ENCODE measurements at regions not wholly inside any gene's neighbourhood (a gene's known extent, or its start where the extent isn't known, plus 50 kb on each side); places are given as distances from the start of the nearest gene placed in this dataset.

DNA sequence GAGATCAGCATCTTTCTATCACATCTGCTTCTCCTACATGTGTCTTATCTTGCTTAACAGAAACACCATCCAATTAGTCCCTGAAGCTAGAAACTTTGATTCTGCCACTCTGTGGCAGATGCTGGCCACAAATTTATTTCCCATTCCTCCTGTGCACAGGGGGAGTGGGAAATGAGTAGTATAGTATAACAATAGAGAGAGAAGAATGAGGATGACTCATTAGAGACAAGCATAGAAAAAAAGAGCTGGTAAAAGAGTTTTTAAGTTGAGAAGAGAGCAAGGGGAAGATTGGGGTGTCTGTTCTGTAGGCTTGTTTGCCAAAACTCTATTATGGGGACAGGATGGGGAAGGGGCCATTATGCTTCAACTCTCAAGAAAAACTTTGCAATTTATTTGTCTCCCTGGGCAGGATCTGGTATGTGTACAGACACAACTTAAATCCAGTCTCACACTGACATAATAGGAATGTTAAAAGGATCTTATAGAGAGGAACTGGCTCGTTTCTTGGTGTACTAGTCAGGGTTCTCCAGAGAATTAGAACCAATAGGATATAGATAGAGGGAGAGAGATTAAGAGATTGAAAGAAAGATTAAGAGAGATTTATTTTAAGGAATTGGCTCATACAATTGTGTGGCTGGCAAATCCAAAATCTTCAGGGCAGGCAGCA lies 142.6 kb upstream of the CPSF6 start:
- DNase-seq (ENCODE audit: low spot score): no peak

DNA sequence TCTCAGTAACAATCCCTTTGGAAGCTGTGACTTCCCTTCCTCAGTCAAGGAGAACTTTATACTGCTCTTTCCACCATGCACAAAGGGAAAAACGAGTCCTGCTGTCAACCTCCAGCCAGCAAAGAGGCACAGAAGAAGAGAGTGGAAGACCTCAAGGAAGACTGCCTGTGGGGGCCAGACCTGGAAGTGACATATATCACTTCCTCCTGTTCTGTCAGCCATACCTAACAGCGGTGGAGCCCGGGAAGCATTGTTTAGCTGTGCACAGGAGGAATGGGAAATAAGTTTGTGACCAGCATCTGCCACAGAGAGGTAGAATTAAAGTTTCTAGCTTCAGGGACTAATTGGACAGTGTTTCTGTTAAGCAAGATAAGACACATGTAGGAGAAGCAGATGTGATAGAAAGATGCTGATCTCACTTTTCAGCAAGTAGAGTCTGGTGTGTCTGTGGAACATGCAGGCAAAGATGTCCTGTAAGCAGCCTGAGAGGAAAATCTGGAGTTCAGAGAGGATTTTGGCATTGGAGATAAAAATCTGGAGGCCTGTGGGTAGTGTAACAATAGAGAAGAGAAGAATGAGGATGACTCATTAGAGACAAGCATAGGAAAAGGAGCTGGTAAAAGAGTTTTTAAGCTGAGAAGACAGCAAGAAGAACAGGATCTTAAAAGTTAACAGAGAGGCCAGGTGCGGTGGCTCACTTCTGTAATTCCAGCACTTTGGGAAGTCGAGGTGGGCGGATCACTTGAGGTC lies 141.6 kb upstream of the CPSF6 start:
- no peak for DNase-seq (ENCODE audit: low spot score)

DNA sequence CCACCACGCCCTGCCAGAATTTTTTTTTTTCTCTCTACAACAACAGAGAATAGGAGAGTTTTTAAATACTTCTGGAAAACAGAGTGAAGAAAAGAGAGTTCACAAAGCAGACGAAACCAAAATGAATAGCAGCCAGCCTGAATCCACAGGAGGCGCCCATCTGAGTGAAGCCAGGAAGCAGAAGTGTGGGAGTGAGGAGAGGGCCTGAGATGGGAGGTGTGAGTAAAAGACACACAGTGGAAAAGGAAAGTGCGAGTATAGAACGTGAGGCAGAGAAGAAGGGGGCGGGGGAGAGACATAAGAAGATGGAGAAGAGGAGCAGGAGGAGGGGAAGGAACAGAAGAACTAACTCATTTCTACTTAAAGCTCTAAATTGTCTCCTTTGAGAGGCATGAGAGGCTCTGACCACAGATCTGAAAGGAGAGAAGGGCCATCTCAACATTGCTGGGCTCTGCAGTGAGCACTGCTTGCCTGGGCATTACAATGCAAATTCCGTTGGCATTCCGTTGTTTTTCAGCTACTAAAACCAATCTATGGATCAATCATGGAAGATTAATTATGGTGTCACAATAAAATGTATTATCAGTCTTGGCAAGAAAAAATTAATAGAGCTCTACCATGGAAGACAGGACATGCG lies 140.1 kb upstream of the CPSF6 start:
- DNase-seq (ENCODE audit: low spot score): no peak

DNA sequence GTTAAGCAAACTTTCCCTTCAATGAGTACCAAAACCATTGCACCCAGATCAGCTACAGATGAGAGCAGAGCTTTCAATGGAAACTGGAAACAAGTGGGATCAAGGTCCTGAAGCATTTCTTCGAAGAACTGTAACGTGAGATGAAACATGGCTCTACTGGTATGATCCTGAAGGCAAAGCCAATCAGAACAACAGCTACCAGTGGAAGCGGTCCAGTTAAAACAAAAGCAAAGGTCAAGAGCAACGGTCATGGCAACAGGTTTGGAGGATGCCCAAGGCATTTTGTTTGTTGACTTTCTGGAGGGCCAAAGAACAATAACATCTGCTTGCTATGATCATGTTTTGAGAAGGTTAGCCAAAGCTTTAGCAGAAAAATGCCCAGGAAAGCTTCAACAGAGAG lies 137.9 kb upstream of the CPSF6 start:
- DNase-seq (ENCODE audit: low spot score): no peak

DNA sequence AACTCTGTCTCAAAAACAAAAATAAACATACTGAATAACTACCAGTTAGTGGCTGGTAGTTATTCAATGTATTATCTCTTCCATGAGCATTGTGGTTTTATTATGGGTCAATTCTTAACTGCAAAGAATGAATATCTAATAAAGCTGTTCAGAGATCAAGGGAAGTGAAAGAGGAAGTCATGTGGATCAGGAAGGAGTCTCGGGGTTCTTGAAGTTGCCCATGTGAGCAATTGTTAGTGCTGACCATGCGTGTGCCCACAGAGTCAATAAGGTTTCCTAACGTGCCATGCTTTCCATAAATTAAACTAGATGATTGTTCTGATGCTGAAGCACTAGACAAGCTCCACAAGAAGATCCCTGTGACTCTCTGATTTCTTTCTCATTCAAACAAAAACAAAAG lies 136.5 kb upstream of the CPSF6 start:
- DNase-seq (ENCODE audit: low spot score): no peak

DNA sequence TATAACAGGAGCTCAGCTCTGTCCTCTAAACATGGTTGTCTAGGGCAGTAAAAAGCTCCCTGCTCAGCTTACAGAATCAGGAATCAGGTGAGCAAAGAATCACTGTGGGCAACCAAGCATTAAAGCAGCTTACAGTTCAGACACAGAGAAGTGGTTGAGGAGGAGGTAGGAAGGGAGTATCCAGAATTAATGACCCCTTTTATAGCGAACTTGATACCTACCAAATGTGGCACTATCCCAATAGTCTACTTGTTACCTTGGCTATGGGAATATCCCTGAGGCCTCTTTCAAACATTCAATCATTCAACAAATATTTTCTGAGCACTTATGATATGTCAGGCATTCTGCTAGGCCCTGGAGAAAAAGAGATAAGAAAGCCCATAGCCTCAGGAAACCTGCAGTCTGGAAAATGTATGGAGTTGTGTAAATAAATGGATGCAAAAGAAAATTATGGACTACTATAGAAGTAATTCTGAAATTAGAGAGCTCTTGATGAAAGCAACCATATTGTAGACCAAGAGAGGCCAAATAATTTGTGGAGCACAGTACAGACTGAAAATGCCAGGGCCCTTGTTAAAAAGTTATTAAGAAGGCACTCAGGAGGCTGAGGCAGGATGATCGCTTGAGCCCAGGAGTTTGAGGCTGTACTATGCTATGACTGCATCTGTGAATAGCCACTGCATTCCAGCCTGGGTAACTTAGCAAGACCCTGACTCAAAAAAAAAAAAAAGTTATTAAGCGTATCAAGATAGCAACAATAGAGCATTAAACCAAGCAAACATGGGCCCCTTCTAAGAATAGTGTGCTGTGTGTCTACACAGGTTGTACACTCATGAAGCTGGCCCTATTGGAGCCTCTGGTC lies 134.0 kb upstream of the CPSF6 start:
- DNase-seq (ENCODE audit: low spot score): no peak

DNA sequence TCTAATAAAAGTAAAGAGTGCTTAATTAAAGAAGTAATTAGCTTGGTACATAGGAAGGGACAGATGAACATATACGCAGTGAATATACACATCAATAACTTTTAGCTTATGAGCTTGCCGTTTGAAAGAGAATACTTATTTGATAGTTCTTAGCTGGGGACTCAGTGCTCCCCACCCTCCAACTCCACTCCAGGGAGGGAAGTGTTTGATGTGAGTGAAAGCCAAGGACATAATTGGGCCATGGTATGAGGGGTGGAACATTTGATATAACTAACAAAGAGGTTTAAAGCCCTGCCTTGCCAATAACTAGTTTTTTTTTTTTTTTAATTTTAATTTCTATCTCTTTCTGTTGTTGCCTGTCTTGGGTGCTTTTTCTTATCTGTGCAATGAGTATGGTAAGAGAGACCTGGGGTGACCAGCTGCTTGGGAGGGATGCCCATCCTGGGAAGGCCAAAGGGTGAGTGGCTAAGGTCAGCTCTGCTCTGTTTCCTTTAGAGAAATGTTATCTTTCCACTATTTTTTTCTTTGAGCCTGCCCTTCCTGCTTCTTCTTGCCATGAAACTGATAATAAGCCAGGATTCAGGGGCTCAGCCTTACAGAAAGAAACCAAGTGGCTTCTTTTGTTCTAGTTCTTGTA lies 132.8 kb upstream of the CPSF6 start:
- DNase-seq (ENCODE audit: low spot score): no peak

DNA sequence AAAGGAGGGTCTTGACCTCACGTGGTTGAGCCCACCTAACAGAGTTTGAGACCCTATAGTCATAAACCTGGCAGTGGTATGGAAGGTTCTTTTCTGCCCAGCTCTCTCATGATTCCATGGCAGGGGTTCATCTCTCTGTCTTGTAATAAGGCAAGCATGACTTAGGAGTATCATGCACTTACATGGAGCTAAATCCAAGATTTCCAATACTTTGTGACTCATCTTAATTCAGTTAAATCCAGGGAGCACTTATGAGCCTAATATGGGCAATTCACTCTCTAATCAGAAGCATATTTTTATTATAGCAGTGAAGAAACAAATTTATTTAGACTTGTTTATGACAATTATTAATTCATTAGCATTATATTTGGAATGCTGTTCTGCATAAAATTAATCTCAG lies 131.8 kb upstream of the CPSF6 start:
- DNase-seq (ENCODE audit: low spot score): no peak

DNA sequence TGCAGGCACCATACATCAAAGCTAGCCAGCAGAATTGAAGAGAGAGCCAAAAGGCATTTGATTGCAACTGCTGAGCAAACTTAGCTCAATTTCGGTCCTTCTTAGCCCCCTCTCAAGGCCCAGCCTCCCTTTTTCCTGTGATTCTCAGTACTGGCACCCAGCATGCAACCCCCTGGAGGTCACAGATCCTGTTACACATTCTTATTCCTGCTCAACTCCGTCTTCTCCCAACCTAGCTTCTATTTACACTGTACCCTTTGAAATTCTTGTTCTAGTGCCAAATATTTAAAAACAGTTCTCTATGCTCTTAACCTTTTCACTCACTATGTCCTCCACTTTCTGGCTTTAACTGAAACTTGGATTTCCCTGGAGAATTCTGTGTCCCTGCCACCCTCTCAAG lies 131.3 kb upstream of the CPSF6 start:
- DNase-seq (ENCODE audit: low spot score): no peak

DNA sequence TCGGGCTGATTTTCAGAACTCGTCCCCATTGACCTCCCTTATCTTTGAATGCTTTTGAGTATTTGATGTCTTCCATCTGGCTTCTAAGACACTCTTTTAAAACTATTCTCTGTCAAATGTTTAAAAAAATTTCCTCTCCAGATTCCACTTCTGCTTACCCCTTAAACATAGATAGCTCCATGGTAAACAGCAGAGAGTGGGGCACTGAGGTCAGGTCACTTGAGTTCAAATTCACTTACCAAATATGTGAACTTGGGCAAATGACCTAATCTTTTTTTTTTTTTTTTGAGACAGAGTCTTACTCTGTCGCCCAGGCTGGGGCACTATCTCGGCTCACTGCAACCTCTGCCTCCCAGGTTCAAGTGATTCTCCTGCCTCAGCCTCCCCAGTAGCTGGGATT lies 126.8 kb upstream of the CPSF6 start:
- no peak for DNase-seq (ENCODE audit: low spot score)

DNA sequence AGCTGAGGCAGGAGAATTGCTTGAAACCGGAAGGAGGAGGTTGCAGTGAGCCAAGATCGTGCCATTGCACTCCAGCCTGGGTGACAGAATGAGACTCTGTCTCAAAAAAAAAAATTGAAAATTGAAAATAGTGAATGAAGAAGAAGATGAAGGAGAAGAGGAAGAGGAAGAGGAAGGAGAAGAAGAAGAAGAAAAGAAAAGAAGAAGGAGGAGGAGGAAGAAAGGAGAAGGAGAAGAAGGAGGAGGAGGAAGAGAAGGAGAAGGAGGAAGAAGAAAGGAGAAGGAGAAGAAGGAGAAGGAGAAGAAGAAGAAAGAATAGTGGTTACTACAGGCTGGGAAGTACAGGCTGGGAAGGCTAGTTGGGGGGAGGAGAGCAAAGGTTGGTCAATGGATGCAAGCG lies 124.3 kb upstream of the CPSF6 start:
- no peak for DNase-seq (ENCODE audit: low spot score)

DNA sequence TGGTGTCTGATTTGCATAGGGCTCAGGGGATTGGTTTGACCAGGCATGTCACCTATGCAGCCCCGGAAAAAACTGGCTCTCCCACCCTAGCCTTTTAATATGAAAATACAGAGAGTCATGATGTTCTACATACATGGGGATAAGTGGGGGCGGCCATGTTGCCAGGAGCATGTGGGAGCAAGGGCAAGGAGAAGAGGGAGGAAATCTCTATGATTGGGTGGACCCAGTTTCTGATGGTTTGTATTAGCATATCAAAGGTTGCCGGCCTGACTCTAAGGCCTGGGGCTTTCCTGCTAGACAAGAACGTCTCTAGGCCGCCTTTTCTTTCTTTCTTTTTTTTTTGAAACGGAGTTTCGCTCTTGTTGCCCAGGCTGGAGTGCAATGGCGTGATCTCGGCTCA lies 123.4 kb upstream of the CPSF6 start:
- no peak for DNase-seq (ENCODE audit: low spot score)

DNA sequence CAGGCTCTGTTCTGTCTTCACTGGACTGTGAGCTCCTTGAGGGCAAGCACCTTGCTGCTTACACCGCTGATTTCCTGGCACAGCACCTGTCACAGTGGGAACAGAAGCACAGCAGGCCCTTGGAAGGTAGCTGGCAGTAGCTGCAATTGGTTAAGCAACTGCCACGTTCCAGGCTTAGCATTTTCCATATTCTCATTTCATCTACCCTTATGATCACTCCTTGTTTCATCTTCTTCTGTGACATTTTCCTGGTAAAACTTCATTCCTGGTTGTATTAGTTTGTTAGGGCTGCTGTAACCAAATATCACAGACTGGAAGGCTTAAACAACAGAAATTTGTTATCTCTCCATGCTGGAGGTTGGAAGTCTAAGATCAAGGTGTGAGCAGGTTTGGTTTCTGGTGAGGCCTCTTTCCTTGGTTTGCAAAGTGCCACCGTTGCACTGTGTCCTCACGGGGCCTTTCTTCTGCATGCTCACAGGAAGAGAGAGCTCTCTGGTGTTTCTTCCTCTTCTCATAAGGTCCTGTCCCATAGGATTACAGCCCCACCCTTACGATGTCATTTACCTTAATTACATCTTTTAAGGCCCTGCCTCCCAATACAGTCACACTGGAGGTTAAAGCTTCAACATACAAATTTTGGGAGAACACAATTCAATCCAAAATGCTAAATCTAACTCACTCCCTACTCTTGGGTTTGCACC lies 121.7 kb upstream of the CPSF6 start:
- DNase-seq (ENCODE audit: low spot score): no peak

DNA sequence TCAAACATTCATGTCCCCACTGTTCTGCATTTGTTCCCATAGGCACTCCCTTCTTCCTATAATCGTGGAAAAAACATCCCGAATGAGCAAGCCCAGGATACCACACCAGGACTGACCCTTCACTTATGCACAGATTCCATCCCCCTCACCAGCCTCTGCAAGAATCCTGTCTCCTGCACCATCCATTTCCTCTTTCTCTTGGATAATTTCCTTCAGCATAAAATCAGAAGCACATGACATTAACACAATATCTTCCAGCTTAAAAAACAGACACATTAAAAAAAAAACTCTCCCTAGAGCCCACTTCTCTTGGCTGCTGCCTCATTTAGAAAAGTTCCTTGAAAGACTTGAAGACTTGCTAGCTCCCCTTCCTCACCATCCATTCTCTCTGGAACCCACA lies 120.9 kb upstream of the CPSF6 start:
- no peak for DNase-seq (ENCODE audit: low spot score)

DNA sequence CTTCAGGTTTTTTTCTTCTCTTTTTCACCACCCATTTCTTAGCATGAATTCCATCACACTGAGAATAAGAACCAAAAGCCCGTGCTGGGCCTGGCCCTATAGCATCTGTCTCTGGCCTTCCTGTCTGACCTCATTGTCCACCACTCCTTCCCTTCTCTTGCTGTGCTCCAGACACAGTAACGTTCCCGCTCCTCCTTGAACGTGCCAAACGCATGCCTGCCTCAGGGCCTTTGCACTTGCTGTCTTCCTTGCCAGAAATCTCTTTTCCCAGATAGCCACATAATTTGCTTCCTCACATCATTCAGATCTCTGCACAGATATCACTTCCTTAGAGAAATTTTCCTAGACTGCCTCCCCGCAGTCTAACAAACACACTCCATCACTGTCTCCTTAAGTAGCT lies 119.6 kb upstream of the CPSF6 start:
- no peak for DNase-seq (ENCODE audit: low spot score)

DNA sequence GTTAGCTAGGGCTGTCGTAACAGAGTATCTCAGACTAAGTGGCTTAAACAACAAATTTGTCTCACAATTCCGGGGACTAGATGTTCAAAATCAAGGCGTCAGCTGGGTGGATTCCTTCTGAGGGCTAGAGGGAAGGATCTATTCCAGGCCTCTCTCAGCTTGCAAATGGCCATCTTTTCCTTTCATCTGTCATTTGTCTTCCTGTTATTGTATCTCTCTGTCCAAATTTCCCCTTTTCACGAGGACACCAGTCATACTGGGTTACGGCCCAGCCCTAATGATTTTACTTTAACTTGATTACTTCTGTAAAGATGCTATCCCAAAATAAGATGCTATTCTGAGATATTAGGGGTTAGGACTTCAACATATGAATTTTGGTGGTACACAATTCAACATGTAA lies 119.0 kb upstream of the CPSF6 start:
- DNase-seq (ENCODE audit: low spot score): no peak

DNA sequence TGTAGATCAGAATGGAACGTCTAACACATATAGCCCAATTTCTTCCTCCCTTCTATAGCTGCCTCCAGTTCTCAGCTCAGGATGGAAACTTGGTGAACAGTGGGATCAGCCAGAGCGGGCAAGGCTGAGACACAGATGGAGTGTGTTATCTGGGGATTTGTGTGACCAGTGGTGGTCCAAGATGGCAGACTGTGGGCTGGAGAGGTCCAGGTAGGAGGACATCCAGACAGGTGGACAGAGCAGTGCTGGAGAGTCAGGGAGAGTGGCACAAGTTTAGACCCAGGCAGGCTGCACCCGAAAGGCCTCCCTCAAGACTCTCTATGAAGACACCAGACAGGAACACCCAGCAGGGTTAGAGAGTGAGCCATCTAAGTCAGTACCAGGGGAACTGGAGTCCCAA lies 116.1 kb upstream of the CPSF6 start:
- DNase-seq (ENCODE audit: low spot score): no peak

DNA sequence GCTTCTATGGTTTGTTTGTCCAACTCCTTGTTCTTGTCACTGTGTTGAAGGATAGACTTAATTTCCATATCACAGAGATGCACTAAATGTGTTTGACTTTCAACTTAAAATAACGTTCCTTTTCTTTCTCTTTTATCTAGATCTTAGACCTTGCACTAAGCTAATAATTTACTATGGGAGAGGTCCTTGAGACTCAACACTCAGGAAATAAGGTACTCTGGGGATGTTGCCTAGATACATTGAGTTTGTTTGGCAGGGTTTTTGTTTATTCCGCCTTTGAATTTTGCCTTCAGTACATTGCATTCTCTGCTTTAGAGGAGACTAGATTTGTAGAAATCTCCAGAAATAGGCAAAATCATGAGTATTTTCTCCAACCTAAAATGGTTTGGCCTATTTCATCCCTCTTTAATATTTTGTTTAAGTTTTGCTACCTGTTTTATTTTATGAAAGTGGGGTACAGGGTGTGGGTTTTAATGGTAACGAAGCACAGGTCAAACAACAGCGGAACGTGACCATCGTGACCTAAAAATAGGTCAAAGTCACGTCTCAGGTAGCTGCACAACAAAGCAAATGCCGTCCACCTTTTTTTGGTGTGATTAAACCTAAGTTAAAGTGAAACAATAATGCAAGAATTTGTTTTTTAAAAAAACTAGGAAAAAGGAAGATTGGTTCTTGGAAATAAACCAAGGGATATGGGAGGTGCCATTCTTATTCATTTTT lies 115.3 kb upstream of the CPSF6 start:
- DNase-seq (ENCODE audit: low spot score): no peak

DNA sequence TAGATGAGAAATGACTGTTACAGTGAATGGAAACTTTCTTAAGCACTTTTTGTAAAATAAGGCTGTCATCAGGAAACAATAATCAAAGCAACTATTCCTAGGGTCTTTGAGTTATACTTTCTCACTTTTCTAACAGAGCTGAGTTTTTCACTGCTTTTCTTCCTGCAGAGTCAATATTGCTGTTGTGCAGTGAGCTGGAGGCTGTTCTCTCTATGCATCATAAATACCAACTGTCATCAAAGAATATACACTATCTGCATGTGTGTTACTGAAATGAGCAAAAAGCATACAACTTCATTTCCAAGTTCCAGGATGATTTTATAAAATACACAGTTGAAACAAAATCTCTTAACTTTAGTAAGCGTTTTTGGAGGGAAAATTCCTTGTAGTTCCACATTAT lies 110.4 kb upstream of the CPSF6 start:
- no peak for DNase-seq (ENCODE audit: low spot score)

DNA sequence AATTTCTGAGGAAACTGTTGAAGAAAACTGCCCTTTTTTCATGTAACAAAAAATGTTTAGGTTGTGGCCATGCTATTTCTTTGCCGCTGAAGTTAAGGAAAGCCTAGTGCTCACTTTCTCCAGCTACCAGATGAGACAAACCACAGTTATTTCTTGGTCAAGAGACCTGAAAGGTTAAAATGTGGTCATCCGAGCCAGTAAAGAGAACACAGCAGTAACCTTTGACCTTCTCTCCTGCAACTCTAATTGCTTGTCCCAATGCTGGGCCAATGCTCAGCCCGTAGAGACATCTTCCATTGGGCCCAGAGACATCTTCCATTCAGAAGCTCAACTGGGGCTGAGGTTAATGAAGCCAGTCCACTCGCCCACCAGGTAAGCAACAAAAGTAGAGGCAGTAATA lies 109.8 kb upstream of the CPSF6 start:
- no peak for DNase-seq (ENCODE audit: low spot score)

DNA sequence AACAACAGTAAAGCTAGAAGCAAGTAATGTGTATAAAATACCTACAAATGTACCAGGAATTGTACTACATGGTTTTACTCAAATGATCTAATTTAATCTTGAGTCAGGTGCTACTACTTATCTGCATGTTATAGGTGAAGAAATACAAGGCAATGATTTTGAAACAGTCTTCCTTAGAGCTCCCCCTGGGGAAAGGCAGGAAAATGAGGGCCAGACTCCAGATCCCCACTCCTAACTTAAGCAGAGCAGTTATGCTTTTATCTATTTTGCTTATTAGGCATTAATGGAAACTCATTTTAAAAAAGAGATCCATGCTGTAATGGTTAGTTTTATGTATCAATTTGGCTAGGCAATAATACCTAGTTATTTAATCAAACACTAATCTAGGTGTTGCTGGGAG lies 109.3 kb upstream of the CPSF6 start:
- DNase-seq (ENCODE audit: low spot score): no peak

Measured in AG08396 (cell line).